ENCODE measurements at regions not wholly inside any gene's neighbourhood (a gene's known extent, or its start where the extent isn't known, plus 50 kb on each side); places are given as distances from the start of the nearest gene placed in this dataset.

- no peak for TF ChIP-seq CTCF (conservative IDR thresholded peaks at IDR 0.05; ENCODE audit: low read length)
- TF ChIP-seq EZH2phosphoT487 (IDR thresholded peaks at IDR 0.05; ENCODE audit: borderline replicate concordance) = no peak
Measured at GRCh38 chr14:30796707-30797106, 77.7 kb upstream of the COCH start.
